ENCODE measurements at regions not wholly inside any gene's neighbourhood (a gene's known extent, or its start where the extent isn't known, plus 50 kb on each side); places are given as distances from the start of the nearest gene placed in this dataset.
"Not testable (repeated sequence)": the region's sequence is repeated elsewhere in the genome, so short reads cannot be mapped to it uniquely, and the experiment has no call there.

GRCh38 chr4:116150152-116150551 lies 935.2 kb downstream of the TRAM1L1 start:
- TF ChIP-seq CTCF (IDR thresholded peaks at IDR 0.05; ENCODE audit: low read depth, low read length), result no peak
- Histone ChIP-seq H3K36me3 (no peaks in the 10 kb centered on the region), H3K4me3 (no peak overlapping the region), H3K4me1 (ENCODE audit: low read depth) (no peaks in the 10 kb centered on the region), H3K27me3 (no peaks in the 10 kb centered on the region), H3K27ac (no peak overlapping the region), H3K9me3 (ENCODE audit: low read depth) (no peaks in the 10 kb centered on the region)
- no peak for DNase-seq (ENCODE audit: low read depth in 1 of 2, low spot score in 1 of 2)

- Histone ChIP-seq H3K9me3 (ENCODE audit: low read depth) (no peaks in the 10 kb centered on the region), H3K27ac (no peak overlapping the region), H3K4me1 (ENCODE audit: low read depth) (peaks cover 4% of the 10 kb centered on the region), H3K4me3 (no peak overlapping the region), H3K27me3 (no peaks in the 10 kb centered on the region), H3K36me3 (no peaks in the 10 kb centered on the region)
- no peak for TF ChIP-seq CTCF (IDR thresholded peaks at IDR 0.05; ENCODE audit: low read depth, low read length)
- no peak for DNase-seq (ENCODE audit: low read depth in 1 of 2, low spot score in 1 of 2)
Observed at GRCh38 chr4:116143198-116143597, 942.2 kb downstream of the TRAM1L1 start.

GRCh38 chr4:116132946-116133345 lies 952.4 kb downstream of the TRAM1L1 start:
- DNase-seq (ENCODE audit: low read depth in 1 of 2, low spot score in 1 of 2), result no peak
- H3K36me3 ChIP-seq, result no peaks in the 10 kb centered on the region
- H3K9me3 ChIP-seq (ENCODE audit: low read depth), result no peaks in the 10 kb centered on the region
- H3K27ac ChIP-seq, result no peak overlapping the region
- H3K4me3 ChIP-seq, result no peak overlapping the region
- no peaks in the 10 kb centered on the region for H3K27me3 ChIP-seq
- no peaks in the 10 kb centered on the region for H3K4me1 ChIP-seq (ENCODE audit: low read depth)
- no peak for TF ChIP-seq CTCF (IDR thresholded peaks at IDR 0.05; ENCODE audit: low read depth, low read length)

DNA sequence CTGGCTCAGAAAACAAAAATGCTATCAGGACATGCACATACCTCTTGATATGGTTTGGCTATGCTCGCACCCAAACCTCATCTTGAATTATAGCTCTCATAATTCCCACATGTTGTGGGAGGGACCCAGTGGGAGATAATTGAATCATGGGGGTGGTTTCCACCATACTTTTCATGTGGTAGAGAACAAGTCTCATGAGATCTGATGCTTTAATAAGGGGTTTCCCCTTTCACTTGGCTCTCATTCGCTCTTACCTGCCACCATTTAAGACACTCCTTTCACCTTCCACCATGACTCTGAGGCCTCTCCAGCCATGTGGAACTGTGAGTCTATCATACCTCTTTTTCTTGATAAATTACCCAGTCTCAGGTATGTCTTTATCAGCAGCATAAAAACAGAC lies 958.6 kb downstream of the TRAM1L1 start:
- no peaks in the 10 kb centered on the region for H3K36me3 ChIP-seq
- no peak overlapping the region for H3K27ac ChIP-seq
- H3K4me1 ChIP-seq (ENCODE audit: low read depth), result no peaks in the 10 kb centered on the region
- no peak for DNase-seq (ENCODE audit: low read depth in 1 of 2, low spot score in 1 of 2)
- no peak for TF ChIP-seq CTCF (IDR thresholded peaks at IDR 0.05; ENCODE audit: low read depth, low read length)
- no peaks in the 10 kb centered on the region for H3K9me3 ChIP-seq (ENCODE audit: low read depth)
- no peaks in the 10 kb centered on the region for H3K27me3 ChIP-seq
- H3K4me3 ChIP-seq, result no peak overlapping the region

DNA sequence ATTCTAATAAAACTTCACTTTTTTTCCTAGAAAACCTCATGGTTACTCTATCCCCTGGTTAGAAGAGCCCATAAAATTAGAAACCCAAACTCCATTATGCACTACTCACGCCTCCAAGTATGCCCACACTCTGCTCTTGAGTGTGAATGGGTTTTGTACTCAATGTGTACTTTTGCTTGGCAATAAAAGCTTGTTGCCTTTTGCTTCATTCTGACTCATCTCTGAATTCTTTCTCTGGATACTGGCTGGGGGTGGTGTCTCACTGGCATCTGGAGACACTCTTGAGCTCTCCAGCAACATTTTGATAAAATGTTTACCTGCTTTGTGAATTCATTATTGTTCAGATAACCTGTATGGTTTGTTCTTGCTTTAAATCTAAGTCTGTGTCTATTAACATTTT lies 963.3 kb downstream of the TRAM1L1 start:
- H3K27ac ChIP-seq, result no peak overlapping the region
- no peak for DNase-seq (ENCODE audit: low read depth in 1 of 2, low spot score in 1 of 2)
- H3K4me3 ChIP-seq, result no peak overlapping the region
- H3K27me3 ChIP-seq, result no peaks in the 10 kb centered on the region
- TF ChIP-seq CTCF (IDR thresholded peaks at IDR 0.05; ENCODE audit: low read depth, low read length), result no peak
- no peaks in the 10 kb centered on the region for H3K4me1 ChIP-seq (ENCODE audit: low read depth)
- H3K36me3 ChIP-seq, result no peaks in the 10 kb centered on the region
- H3K9me3 ChIP-seq (ENCODE audit: low read depth), result no peaks in the 10 kb centered on the region

DNA sequence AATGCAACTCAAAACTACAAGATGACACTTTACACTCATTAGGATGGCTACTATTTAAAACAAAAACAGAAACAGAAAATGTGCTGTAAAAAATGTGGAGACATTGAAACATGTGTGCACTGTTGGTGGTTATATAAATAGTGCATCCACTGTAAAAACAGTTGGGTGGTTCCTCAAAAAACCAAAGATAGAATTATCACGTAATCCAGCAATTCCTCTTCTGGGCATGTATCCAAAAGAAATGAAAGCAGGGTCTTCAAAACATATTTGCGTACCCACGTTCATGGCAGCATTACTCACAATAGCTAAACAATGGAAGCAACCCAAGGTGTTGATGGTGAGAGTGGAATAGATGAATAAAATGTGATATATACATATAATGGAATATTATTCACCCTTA lies 967.2 kb downstream of the TRAM1L1 start:
- no peaks in the 10 kb centered on the region for H3K4me1 ChIP-seq (ENCODE audit: low read depth)
- no peak for DNase-seq (ENCODE audit: low read depth in 1 of 2, low spot score in 1 of 2)

DNA sequence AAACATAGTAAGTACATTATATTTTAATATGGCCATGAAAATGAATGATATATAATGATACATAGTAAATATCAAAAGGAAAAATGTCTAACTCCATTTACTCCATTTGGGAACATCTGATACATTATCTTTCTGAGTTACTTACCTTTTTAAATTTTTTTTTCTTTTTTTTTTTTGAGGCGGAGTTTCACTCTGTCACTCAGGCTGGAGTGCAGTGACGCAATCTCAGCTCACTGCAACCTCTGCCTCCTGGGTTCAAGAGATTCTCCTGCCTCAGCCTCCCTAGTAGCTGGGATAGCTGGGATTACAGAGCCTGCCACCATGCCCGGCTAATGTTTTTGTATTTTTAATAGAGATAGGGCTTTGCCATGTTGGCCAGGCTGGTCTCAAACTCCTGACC lies 972.5 kb downstream of the TRAM1L1 start:
- not testable (repeated sequence) for H3K36me3 ChIP-seq; H3K27ac ChIP-seq; DNase-seq (ENCODE audit: low read depth in 1 of 2, low spot score in 1 of 2); H3K4me3 ChIP-seq; H3K27me3 ChIP-seq; H3K4me1 ChIP-seq (ENCODE audit: low read depth); H3K9me3 ChIP-seq (ENCODE audit: low read depth)

More for the DNA sequence above, 967.2 kb downstream of the TRAM1L1 start:
- Histone ChIP-seq H3K36me3 (no peaks in the 10 kb centered on the region), H3K4me3 (no peak overlapping the region), H3K9me3 (ENCODE audit: low read depth) (no peaks in the 10 kb centered on the region), H3K27ac (no peak overlapping the region), H3K27me3 (no peaks in the 10 kb centered on the region)
- TF ChIP-seq CTCF (IDR thresholded peaks at IDR 0.05; ENCODE audit: low read depth, low read length), result no peak
